HG03103 (cell line): ENCODE measurements at regions not wholly inside any gene's neighbourhood (a gene's known extent, or its start where the extent isn't known, plus 50 kb on each side); places are given as distances from the start of the nearest gene placed in this dataset.

Source experiments
- ATAC-seq: cut with Tn5 transposase; IDR thresholded peaks from one replicate; pipeline ENCODE4 v1.9.1; 2021; ENCODE audit warnings: low read depth; ENCODE audit not compliant: unreplicated experiment

DNA sequence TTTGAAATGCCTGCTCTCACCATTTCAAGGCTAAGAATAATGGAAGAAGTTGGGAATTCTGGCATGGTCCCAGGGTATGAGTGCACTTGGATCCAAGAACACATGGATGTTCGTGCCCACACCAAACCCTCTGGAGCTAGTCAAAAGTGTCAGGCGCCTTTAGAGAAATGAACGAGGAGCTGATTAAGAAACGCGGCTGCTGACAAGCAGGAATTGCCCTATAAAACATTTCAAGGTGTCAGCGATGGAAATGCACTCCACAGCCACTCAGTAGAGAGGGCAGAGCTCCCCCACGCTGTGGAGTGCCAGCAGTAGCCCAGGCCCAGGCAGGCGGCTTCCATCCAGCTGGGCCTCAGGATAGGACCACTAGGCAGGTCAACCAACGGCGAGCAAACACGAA lies 213.7 kb downstream of the TTC32 start:
- ATAC-seq = no peak

GRCh38 chr2:19687017-19687659 lies 214.6 kb downstream of the TTC32 start:
- ATAC-seq = no peak

- ATAC-seq = no peak
These were observed 215.3 kb downstream of the TTC32 start for GRCh38 chr2:19686439-19686838.

DNA sequence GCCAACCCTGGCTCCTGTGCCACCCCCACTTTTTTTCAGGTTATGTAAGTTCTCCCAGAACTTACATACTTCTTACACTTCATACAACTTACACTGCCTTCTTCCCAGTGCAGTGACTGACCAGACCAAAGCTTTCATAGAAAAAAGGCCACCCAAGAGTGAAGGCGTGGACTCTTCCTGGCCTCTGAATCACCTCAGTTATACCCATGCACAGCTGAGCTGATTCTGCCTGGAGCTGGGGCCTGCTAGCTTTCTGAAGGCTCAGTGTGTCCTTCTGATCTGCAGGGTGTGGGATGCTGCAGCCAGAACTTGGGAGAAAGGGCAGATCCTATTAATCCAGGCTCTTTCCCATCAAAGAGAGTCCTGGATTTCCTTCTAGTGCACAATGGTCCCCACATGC lies 216.1 kb downstream of the TTC32 start:
- ATAC-seq = no peak

GRCh38 chr2:19684516-19684915 lies 217.3 kb downstream of the TTC32 start:
- no peak for ATAC-seq

- ATAC-seq = no peak
These were observed 218.2 kb downstream of the TTC32 start for GRCh38 chr2:19683556-19683955.

GRCh38 chr2:19682493-19682892 lies 219.3 kb downstream of the TTC32 start:
- no peak for ATAC-seq

- ATAC-seq = no peak
These were observed 223.8 kb downstream of the TTC32 start for GRCh38 chr2:19677825-19678518.

- no peak for ATAC-seq
These were observed 224.5 kb downstream of the TTC32 start for GRCh38 chr2:19677215-19677777.

- no peak for ATAC-seq
These were observed 225.0 kb downstream of the TTC32 start for GRCh38 chr2:19676770-19677169.

DNA sequence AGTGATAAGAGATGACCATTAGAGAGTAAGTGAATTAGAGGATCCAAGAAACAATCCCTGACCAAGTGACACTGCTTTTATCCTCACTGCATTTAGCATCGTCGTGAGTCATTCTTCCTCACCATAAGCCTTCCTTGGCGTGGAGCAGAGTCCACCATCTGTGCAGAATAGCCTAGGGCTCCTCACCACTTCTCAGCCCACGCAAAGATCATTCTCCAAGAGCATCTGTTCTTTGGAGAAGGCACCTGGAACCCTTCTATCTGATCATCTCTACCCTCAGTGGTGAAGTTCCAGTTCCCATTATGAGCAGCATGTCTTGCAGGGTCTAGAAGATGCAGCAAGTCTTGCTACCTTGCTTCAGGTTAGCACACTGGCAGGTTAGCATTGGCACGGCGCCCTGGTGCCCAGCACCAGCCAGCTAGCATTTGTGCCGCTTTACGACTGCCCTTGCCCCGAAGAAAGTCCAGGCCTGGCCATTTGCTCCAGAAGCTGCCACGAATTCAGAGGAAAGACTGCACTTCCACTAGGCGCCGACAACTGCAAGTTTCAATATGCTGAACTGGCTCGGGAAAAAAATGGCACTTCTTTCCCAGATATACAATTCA lies 225.8 kb downstream of the TTC32 start:
- ATAC-seq = no peak

- ATAC-seq = no peak
These were observed 226.7 kb downstream of the TTC32 start for GRCh38 chr2:19675003-19675629.

- ATAC-seq = no peak
These were observed 227.5 kb downstream of the TTC32 start for GRCh38 chr2:19674051-19675002.

DNA sequence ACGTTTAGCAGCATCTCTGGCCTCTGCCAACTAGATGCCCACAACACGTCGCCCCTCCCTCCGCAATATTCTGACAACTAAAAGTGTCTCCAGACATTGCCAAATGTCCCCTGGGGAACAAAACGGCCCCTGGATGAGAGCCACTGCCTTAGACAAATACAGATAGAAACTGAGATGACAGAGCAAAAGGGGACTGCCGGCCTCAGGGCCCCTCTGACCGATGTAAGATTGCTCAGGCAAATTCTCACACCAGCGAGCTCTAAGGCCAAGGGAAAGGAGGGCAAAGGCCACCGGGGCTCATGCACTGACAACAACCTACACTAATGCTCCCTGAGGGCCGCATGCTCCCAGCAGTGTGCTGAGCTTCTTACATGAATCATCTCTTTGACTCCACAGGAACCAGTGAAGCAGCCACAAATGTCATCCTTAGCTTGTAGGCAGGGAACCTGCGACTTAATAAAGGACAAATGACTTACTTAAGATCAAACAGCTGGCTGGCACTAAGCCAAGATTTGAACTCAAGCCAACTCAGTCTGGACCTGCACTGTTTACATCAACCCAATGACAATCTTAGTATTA lies 228.5 kb downstream of the TTC32 start:
- ATAC-seq = no peak

DNA sequence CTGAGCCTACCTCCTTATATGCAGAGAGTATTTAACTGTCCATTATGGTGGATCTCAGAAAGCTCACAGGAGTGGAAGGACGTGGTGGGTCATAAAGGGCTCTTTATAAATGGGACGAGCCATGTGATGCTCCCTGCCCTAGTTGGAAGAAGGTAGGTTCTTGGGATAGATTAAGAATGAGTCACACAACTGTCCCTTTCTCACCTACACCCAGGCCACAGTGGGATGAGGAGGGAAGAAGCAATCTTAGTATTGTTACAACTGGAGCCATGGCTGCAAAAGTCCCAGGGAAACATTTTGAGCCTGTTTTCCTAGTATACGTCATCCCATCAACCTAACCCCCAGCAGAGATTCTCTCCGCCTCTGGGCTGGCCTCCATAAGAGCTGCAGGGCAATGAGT lies 229.9 kb downstream of the TTC32 start:
- ATAC-seq = no peak

- ATAC-seq = no peak
These were observed 230.5 kb downstream of the TTC32 start for GRCh38 chr2:19671311-19671710.

DNA sequence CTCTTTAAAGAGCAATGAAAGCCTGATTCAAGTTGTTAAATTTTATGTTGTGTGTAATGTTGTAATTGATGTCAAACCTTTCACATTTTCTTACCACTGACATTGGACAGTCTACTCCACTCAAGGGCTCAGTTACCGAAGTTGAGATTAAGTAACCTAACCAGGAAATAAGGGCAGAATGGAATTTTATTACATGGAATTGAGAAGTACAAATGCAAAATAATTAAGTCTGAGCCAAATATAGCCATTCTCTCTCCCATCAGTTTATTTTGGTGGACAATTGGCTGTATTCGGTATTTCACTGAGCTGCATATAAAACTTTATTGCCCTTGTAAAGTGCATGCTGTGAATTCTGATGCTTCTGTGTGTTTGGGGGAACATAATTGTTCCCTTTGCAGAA lies 231.5 kb downstream of the TTC32 start:
- ATAC-seq = no peak

GRCh38 chr2:19669559-19669958 lies 232.2 kb downstream of the TTC32 start:
- ATAC-seq = no peak

DNA sequence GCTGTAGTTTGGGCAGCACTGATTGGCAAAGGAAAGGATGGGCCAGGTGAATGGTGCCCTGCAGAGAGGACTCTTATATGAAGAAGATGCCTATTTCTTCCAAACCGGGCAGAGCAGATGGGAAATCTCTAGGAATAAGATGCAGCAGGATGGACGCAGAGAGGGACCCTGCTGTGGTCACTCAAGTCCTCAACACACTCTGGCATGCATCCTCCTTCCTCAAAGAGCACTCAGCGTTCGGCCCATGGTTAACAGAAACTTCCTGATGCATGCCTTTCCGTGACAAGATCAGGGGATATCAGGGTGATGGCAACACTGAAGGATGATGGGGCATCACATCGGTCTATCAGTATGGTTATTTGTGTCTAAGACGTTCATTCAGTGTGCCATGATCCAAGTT lies 232.7 kb downstream of the TTC32 start:
- no peak for ATAC-seq

- no peak for ATAC-seq
These were observed 234.2 kb downstream of the TTC32 start for GRCh38 chr2:19667536-19667949.
